ENCODE measurements at regions not wholly inside any gene's neighbourhood (a gene's known extent, or its start where the extent isn't known, plus 50 kb on each side); places are given as distances from the start of the nearest gene placed in this dataset.

DNA sequence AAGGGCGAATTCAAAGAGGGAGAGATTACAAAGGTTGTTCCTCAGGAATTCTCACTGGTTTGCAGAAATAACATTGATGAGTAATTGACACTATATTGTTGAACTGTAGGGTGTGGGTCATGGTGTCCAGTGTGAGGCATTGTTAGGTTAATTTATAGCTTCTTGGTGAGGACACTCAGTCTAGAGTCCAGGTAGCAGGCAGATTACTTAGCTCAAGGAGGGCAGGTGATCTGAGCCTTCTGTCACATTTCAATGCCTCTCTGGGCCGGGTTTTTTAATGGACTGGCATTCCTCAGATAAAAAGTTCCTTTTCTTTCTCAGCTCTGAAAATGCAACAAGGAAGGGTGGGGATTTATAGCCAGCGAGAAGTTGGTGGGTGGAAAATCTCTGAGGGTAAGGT, 194.2 kb upstream of the PROK2 start:
- TF ChIP-seq, protein P1, sequence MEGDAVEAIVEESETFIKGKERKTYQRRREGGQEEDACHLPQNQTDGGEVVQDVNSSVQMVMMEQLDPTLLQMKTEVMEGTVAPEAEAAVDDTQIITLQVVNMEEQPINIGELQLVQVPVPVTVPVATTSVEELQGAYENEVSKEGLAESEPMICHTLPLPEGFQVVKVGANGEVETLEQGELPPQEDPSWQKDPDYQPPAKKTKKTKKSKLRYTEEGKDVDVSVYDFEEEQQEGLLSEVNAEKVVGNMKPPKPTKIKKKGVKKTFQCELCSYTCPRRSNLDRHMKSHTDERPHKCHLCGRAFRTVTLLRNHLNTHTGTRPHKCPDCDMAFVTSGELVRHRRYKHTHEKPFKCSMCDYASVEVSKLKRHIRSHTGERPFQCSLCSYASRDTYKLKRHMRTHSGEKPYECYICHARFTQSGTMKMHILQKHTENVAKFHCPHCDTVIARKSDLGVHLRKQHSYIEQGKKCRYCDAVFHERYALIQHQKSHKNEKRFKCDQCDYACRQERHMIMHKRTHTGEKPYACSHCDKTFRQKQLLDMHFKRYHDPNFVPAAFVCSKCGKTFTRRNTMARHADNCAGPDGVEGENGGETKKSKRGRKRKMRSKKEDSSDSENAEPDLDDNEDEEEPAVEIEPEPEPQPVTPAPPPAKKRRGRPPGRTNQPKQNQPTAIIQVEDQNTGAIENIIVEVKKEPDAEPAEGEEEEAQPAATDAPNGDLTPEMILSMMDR (IDR thresholded peaks at IDR 0.05), result no peak
- TF ChIP-seq EP300 (IDR thresholded peaks at IDR 0.05), result no peak
- TF ChIP-seq POLR2A (IDR thresholded peaks at IDR 0.05), result no peak
